RPMI7951 (cell line): ENCODE measurements at regions not wholly inside any gene's neighbourhood (a gene's known extent, or its start where the extent isn't known, plus 50 kb on each side); places are given as distances from the start of the nearest gene placed in this dataset.

Experiments
- DNase-seq: peaks from one replicate; pipeline ENCODE4 v3.0.0-alpha.2; 2012; ENCODE audit warnings: low read depth

DNA sequence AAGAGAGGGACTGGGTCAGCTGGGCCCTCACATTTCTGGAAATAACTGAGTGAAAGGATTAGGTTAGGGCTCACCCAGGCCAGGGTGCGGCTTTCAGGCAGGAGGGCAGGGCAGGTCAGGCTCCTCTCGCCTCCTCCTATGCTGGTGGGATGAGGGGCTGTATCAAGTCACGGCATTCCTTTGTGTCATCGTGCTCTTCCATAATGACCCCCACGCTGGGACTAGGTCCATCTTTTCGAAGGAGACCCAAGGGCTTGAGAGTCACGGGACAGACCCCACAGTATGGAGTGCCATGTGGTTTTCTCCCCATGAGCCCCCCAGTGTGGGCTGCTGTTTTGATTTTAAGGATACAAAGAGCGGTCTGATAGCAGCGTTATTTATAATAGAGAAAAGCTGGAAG lies 137.8 kb upstream of the COPS8 start:
- DNase-seq = no peak

DNA sequence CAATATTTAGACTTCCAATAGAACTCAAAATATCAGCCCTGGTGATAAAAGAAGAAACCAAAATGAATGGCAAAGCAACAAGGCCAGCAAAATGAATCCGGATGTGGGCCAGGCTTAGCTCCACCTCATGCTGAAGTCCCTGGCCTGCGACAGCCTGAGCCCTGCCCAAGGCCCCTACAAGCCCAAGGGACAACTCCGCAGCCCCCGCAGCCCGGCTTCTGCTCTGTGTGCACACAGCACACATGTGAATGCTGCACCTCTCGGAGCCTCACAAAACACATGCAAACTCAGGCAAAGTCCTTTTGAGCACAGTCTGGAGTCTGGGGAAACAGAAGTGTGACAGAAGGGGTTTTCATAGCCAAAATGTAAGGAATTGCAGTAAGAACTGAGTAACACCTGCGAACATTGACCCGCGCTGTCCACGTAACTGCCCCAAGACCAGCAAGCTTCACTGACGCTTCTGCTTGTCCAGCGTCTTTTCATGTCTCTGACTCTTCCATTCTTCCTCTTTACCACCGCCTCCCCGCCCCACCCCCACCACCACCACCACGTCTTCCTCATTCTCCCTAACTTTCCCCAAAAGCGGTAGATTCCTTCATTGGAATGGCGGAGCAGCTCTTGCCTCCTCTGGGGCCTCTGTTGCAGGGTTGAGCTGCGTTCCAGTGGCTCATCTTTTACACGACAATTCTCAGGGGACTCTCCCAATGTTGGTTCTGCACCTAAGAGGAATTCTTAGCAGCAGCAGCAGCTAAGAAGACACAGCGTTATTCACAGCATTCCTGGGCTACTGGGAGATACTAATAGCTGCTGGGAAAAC lies 136.4 kb upstream of the COPS8 start:
- no peak for DNase-seq

- DNase-seq = no peak
These were observed 133.7 kb upstream of the COPS8 start for GRCh38 chr2:236951830-236952475.

DNA sequence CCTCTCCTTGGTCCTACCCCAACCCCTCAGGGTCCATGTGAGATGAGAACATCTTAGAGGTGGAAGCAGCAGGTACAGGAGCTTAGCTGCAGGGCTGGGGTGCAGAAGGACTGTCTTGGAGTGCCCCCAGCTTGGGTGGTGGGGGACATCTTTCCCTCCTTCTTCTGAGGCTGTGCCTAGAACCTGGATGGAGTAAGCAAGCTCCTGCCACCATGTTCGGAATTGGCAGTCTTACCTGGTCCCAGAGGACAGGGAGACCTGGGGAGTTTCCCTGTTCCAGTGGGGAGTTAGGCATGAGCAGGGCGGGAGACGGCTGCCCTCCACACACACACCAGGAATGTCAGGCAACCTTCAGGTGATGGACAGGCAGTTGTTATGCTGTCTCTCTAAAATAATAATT lies 131.0 kb upstream of the COPS8 start:
- no peak for DNase-seq

DNA sequence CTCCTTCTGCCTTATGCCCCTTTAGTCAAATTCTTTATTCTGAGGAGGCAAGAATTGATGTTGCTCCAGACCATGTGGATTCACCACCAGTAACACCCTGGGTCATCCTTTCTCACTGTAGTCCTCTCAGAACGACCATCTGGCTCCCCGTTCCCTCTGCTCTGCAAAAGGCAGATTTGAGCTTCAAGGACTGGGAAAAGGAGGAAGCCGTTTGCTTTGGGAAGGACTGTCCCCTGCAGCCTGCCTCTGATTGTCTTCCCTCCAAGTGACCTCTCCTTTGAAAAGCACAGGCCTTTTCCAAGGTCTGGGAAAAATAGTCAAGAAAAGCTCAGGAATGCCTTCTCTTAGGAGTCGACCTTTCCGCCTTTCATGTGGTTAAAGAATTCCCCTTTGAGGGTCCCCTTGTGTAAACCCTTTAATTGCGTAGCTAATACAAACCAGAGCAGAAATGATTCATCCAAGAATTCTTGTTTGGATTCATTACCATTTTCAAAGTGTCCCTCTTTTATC lies 130.1 kb upstream of the COPS8 start:
- peak; percentile 92 for DNase-seq

- peak; percentile 82 for DNase-seq
These were observed 129.6 kb upstream of the COPS8 start for GRCh38 chr2:236956031-236956618.

DNA sequence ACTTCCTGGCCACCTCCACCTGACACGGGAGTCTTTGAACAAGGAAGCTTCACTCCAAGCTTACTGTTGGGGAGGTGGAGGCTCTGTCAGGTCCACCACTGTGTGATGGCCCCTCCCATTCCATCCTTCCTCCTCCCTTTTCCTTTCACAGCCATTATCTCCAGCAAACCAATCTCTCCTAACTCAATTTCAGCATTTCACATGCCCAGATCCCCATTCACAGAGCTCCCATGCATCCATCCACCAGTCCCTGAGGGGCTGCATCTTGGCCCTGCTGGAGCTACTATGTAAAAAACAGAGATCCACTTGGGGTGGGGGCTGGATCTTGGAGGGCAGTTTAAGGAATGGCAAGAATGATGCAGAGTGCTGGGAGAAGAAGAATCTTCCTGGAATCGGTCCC lies 129.0 kb upstream of the COPS8 start:
- DNase-seq = no peak

DNA sequence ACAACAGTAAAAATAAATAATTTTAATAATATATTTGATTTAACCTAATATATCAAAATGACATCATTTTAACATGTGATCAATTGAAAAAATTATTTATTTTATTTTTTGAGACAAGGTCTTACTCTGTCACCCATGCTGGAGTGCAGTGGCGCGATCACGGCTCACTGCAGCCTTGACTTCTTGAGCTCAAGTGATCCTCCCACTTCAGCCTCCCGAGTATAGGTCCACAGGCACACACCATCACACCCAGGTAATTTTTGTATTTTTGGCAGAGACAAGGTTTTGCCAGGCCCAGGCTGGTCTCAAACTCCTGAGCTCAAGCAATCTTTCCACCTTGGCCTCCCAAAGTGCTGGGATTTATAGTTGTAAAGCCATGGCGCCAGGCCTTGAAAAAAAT lies 126.7 kb upstream of the COPS8 start:
- no peak for DNase-seq

DNA sequence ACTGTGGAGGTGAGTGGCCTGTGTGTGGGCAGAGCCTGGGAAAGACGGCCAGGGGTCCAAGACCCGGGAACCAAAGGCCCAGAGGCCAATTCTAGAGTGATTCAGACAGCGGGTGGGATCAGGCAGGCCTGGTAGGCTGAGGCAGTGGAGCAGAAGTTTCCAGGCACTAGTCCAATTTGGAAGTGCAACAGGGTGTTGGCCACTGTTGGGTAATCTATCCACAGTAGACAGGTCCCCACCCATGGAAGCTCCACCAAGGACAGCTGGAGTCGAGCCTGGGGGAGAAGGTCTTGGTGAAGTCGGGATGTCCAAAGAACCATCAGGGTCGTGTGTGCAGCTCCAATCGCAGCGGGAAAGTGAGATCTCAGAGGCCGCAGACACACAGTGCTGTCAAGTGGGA lies 125.8 kb upstream of the COPS8 start:
- DNase-seq = no peak

DNA sequence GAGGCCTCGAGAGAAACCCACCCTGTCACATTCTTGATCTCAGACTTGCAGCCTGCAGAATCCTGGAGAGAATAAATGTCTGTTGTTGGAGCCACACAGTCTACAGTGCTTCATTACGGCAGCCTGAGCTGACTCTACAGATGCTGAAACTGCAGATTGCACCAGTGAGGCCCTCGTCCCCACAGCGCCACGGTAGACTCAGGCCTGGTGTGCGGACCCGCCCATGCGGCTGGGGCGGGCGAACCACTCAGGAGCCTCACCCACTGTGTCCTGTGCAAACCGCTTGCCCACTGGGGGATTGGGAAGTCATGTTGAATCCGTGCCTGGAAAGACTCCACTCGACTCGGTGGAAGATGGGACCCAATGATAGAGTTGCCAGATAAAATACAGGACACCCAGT lies 125.2 kb upstream of the COPS8 start:
- no peak for DNase-seq

DNA sequence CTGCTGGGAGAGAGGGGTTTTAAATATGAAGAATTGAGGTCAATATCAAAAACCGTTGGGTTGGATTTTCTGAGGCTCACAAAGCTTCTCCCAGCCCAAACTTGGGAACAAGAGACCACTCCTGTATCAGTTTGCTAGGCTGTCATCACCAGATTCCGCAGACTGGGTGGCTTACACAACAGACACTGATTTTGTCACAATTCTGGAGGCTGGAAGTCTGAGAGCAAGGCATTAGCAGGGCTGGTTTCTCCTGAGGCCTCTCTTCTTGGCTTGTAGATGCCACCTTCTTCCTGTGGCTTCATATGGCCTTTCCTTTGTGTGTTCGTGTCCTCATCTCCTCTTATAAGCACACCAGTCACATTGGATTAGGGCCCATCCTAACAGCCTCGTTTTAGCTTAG lies 122.9 kb upstream of the COPS8 start:
- DNase-seq = no peak

DNA sequence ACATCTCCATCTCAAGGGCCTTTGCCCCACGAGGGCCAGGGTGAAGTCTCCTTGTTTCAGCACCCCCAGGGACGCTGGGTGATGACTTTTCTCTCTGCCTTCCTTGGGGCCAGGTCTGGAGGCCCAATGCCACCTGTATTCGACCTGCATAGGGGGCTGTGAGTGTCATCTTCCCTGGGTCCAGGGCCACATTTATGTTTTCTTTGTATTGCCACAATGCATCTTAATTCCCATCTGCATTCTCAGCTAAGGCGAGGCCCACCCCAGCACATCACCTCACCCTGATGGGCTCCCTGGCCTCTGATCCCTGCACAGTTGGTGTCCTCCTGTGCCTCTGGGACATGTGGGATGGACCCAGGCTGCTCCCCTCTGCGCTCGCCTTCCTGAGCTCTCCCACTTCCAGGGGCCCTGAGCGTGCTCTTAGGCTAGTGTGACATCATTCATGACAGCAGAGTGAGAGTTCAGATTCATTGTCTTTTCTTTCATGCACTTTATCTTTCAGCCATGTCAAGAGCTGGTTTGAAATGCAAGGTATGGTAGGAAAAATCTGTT lies 122.0 kb upstream of the COPS8 start:
- DNase-seq = no peak

- no peak for DNase-seq
These were observed 121.4 kb upstream of the COPS8 start for GRCh38 chr2:236964291-236964690.

DNA sequence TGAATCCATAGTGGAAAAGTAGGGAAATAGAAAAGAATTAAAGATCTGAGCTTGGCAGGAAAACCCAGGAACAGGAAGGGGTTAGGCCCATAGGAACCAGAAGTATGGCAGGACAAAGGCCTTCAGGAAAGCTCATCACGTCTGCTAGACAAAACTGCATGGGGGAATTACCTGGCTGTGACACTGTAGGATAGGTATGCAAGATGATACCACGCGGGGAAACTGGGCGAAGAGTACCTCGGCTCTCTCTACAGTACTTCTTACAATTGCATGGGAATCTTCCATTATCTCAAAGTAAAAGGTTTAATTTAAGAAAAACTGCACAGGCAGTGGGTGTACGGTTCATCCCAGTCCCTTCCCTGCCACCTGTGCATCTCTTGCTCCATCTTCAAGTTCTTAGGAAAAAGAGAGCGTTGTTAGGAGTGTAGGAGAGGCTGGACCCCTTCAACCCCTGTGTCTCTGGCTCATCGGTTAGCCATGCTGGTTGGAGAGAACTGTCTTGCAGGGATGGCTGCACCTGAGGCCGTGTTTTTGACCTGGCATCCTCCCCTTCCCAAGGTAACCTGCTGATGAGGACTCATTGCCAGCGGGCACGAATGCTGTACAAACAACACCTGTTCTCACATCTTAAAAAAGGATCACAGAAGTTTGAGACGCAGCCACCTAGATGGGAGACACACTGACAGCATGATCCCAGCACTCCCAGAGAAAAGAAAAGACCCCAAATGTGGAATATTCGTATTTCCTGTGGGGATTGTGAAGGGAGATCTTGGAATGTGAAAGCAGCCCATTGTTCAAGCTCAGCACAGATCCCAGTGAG lies 120.5 kb upstream of the COPS8 start:
- DNase-seq = no peak

- no peak for DNase-seq
These were observed 119.9 kb upstream of the COPS8 start for GRCh38 chr2:236965841-236966096.

- DNase-seq = peak; percentile 9
These were observed 118.2 kb upstream of the COPS8 start for GRCh38 chr2:236967499-236967783.

DNA sequence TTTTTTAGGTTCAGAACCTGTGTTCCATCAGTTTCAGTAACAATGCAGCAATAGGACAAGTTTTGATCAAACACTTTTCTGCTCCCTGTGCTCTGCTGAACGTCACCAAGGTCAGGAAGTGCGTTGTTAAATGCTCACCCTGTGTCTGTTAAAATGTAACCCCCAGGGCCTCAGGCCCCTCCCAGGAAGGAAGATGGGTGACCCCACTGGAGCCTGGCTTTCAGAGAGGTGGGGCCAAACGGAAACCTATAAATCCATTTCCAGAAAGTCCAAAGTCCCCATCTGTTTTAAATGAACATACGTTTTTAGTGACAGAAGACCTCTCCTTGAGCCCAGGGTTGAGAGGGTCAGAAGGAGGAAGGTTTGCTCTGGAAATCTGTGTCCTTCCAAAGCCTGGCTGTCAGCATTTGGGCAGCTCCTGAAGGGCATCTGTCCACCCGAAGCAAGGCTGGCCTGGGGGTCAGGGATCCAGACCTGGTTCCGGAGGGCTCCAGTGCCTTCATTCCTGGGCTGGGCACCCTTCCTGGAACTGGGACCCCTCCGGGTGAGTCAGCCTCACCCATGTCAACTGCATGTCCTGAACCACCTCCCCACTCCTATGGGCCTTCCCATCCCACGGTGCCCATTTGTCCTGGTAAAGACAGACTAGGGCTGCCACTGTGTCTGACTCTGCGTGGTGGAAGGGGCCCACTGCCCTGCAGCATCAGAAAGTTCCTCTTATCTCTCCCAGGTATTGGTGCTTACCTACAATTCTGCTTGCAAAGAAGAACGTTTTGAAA lies 117.4 kb upstream of the COPS8 start:
- no peak for DNase-seq

- DNase-seq = no peak
These were observed 116.7 kb upstream of the COPS8 start for GRCh38 chr2:236968880-236969534.

DNA sequence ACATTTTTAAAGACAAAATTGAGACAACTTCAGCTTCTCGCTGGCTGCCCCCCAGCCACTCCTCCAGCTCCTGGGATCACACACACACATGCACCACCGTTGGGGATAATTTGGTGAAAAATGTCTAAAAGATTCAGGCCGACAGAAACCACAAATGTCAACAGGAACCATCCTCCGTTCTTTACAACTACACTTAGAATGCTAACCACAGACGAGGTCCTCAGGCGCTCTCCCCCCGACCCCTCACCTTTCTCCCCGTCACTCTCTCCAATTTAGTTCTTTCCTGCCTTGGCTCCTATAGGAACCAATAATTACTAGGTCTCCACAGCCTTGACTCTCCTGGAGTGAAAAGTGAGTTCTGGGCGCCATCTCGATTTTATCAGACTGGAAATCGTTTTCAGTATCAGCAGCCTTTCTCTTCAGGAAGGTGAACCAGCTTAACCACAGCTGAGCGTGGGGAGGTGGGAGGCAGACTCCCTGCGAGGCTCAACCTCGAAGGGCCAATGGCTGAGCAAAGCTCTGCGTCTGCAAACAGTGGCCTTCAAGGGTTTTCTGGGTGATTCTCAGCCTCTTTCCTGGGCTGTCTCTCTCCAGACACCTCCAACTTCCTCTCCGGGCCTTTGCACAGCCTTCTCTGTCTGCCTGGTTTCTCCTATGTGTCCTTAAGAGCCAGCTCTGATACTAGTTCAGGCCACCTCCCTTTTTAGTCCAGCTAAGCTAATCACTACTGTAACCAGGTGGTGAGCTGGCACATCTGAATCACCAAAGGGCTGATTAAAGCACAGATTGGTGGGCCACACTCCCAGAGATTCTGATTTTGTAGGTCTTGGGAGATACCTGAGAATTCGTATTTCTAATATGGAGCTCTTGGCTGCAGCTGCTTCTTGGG lies 115.7 kb upstream of the COPS8 start:
- DNase-seq = no peak

- no peak for DNase-seq
These were observed 115.1 kb upstream of the COPS8 start for GRCh38 chr2:236970656-236971010.
